ENCODE measurements at regions not wholly inside any gene's neighbourhood (a gene's known extent, or its start where the extent isn't known, plus 50 kb on each side); places are given as distances from the start of the nearest gene placed in this dataset.

DNA sequence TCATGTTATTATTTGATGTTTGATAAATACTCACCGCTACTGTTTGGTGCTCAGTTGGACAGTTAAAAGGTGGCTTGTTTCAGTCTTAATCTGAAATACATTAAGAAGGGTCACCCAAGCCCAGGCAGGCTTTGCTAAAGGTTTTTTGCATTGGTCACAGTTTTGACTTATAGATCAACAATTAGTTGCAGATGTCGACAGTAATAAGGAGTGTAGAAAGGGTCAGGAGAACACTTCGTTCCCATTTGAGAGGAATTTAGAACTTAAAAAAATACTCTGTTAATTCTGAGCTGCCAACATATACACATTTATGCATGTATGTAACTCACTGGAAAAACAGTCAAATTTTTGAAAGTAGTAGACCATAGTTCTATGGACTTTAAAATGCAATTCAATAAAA is 130.3 kb downstream of the TMEM30B start:
- TF ChIP-seq BHLHE40 (IDR thresholded peaks at IDR 0.05; ENCODE audit: borderline replicate concordance) (no peak), FOXA1 (IDR thresholded peaks at IDR 0.05) (no peak), LEF1 (IDR thresholded peaks at IDR 0.05; ENCODE audit: borderline replicate concordance) (no peak), TARDBP (IDR thresholded peaks at IDR 0.05) (no peak), HDGF (IDR thresholded peaks at IDR 0.05; ENCODE audit: borderline replicate concordance) (no peak), NFRKB (IDR thresholded peaks at IDR 0.05) (no peak), FOXK2 (IDR thresholded peaks at IDR 0.05) (no peak), SP1 (IDR thresholded peaks at IDR 0.05) (no peak), SUZ12 (IDR thresholded peaks at IDR 0.05) (no peak), ZNF384 (IDR thresholded peaks at IDR 0.05) (no peak)
- TF ChIP-seq, protein P1, sequence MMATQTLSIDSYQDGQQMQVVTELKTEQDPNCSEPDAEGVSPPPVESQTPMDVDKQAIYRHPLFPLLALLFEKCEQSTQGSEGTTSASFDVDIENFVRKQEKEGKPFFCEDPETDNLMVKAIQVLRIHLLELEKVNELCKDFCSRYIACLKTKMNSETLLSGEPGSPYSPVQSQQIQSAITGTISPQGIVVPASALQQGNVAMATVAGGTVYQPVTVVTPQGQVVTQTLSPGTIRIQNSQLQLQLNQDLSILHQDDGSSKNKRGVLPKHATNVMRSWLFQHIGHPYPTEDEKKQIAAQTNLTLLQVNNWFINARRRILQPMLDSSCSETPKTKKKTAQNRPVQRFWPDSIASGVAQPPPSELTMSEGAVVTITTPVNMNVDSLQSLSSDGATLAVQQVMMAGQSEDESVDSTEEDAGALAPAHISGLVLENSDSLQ (IDR thresholded peaks at IDR 0.05), result no peak

All from HEK293T (cell line).